ENCODE measurements at regions not wholly inside any gene's neighbourhood (a gene's known extent, or its start where the extent isn't known, plus 50 kb on each side); places are given as distances from the start of the nearest gene placed in this dataset.

- no peak for TF ChIP-seq POLR2AphosphoS5 (IDR thresholded peaks at IDR 0.05)
- TF ChIP-seq CTCF (IDR thresholded peaks at IDR 0.05) = no peak
- no peak for TF ChIP-seq POLR2A (IDR thresholded peaks at IDR 0.05)
These were observed 456.1 kb downstream of the MFSD1 start for GRCh38 chr3:159257954-159258353.
